ENCODE measurements at regions not wholly inside any gene's neighbourhood (a gene's known extent, or its start where the extent isn't known, plus 50 kb on each side); places are given as distances from the start of the nearest gene placed in this dataset.
A peak's percentile ranks its signal among the peaks of the same experiment; 100 is the strongest.

GRCh38 chr6:141467041-141467440 lies 665.7 kb upstream of the GJE1 start:
- Histone ChIP-seq H3K27me3 (ENCODE audit: insufficient read depth, low read length) (no peaks in the 10 kb centered on the region), H3K4me1 (ENCODE audit: insufficient read depth, low read length, severe bottlenecking) (peaks cover 41% of the 10 kb centered on the region), H4K20me1 (ENCODE audit: insufficient read depth, low read length) (no peaks in the 10 kb centered on the region), H3K4me3 (ENCODE audit: low read depth, low read length, poor library complexity, severe bottlenecking) (no peak overlapping the region), H3K9ac (ENCODE audit: low read length) (no peak overlapping the region), H3K9me3 (ENCODE audit: low read length) (0 out of 2 replicates have a peak, but pooled peaks cover 4% of the 10 kb centered on the region), H3K27ac (ENCODE audit: low read depth, low read length, poor library complexity, severe bottlenecking) (peak overlapping the region; percentile 41), H3K9me2 (ENCODE audit: low read depth, low read length) (no peaks in the 10 kb centered on the region), H3F3A (ENCODE audit: insufficient read depth, low read length) (0 out of 2 replicates have a peak, but pooled peaks cover 3% of the 10 kb centered on the region), H3K4me2 (ENCODE audit: low read length) (no peak overlapping the region), H3K79me2 (ENCODE audit: insufficient read depth, low read length) (no peaks in the 10 kb centered on the region), H2AFZ (ENCODE audit: low read length) (peak overlapping the region; percentile 84; the same call in 1 of the 2 replicates), H3K36me3 (ENCODE audit: insufficient read depth, low read length) (no peaks in the 10 kb centered on the region)
- TF ChIP-seq CTCF (IDR thresholded peaks at IDR 0.05; ENCODE audit: low read length) = no peak
- no peak for TF ChIP-seq EZH2 (IDR thresholded peaks at IDR 0.05; ENCODE audit: borderline replicate concordance, low read length)

- Histone ChIP-seq H3K27ac (ENCODE audit: low read depth, low read length, poor library complexity, severe bottlenecking) (peak overlapping the region; percentile 70), H4K20me1 (ENCODE audit: insufficient read depth, low read length) (no peaks in the 10 kb centered on the region), H3K9ac (ENCODE audit: low read length) (peak overlapping the region; percentile 27; the same call in 1 of the 2 replicates), H3K9me2 (ENCODE audit: low read depth, low read length) (no peaks in the 10 kb centered on the region), H3K79me2 (ENCODE audit: insufficient read depth, low read length) (no peaks in the 10 kb centered on the region), H3K27me3 (ENCODE audit: insufficient read depth, low read length) (no peaks in the 10 kb centered on the region), H3K4me1 (ENCODE audit: insufficient read depth, low read length, severe bottlenecking) (peaks cover 38% of the 10 kb centered on the region), H3K36me3 (ENCODE audit: insufficient read depth, low read length) (no peaks in the 10 kb centered on the region), H3K4me3 (ENCODE audit: low read depth, low read length, poor library complexity, severe bottlenecking) (no peak overlapping the region), H3F3A (ENCODE audit: insufficient read depth, low read length) (0 out of 2 replicates have a peak, but pooled peaks cover 3% of the 10 kb centered on the region), H2AFZ (ENCODE audit: low read length) (0 out of 2 replicates have a peak overlapping the region, but pooled peaks have one; percentile 27), H3K4me2 (ENCODE audit: low read length) (peak overlapping the region; percentile 59), H3K9me3 (ENCODE audit: low read length) (no peaks in the 10 kb centered on the region)
- no peak for TF ChIP-seq CTCF (IDR thresholded peaks at IDR 0.05; ENCODE audit: low read length)
- TF ChIP-seq EZH2 (IDR thresholded peaks at IDR 0.05; ENCODE audit: borderline replicate concordance, low read length) = no peak
These were observed 667.8 kb upstream of the GJE1 start for GRCh38 chr6:141464896-141465295.

GRCh38 chr6:141464490-141464889 lies 668.2 kb upstream of the GJE1 start:
- no peak overlapping the region for H3K4me3 ChIP-seq (ENCODE audit: low read depth, low read length, poor library complexity, severe bottlenecking)
- 0 out of 2 replicates have a peak overlapping the region, but pooled peaks have one; percentile 27 for H2AFZ ChIP-seq (ENCODE audit: low read length)
- no peaks in the 10 kb centered on the region for H3K79me2 ChIP-seq (ENCODE audit: insufficient read depth, low read length)
- no peaks in the 10 kb centered on the region for H3K9me3 ChIP-seq (ENCODE audit: low read length)
- no peaks in the 10 kb centered on the region for H3K9me2 ChIP-seq (ENCODE audit: low read depth, low read length)
- no peaks in the 10 kb centered on the region for H3K27me3 ChIP-seq (ENCODE audit: insufficient read depth, low read length)
- H3K9ac ChIP-seq (ENCODE audit: low read length) = peak overlapping the region; percentile 27; the same call in 1 of the 2 replicates
- peaks cover 38% of the 10 kb centered on the region for H3K4me1 ChIP-seq (ENCODE audit: insufficient read depth, low read length, severe bottlenecking)
- TF ChIP-seq CTCF (IDR thresholded peaks at IDR 0.05; ENCODE audit: low read length) = no peak
- no peak for TF ChIP-seq EZH2 (IDR thresholded peaks at IDR 0.05; ENCODE audit: borderline replicate concordance, low read length)
- H3K36me3 ChIP-seq (ENCODE audit: insufficient read depth, low read length) = no peaks in the 10 kb centered on the region
- peak overlapping the region; percentile 59 for H3K4me2 ChIP-seq (ENCODE audit: low read length)
- H3F3A ChIP-seq (ENCODE audit: insufficient read depth, low read length) = 0 out of 2 replicates have a peak, but pooled peaks cover 3% of the 10 kb centered on the region
- no peaks in the 10 kb centered on the region for H4K20me1 ChIP-seq (ENCODE audit: insufficient read depth, low read length)
- peak overlapping the region; percentile 70 for H3K27ac ChIP-seq (ENCODE audit: low read depth, low read length, poor library complexity, severe bottlenecking)
